ENCODE measurements at regions not wholly inside any gene's neighbourhood (a gene's known extent, or its start where the extent isn't known, plus 50 kb on each side); places are given as distances from the start of the nearest gene placed in this dataset.
A peak's percentile ranks its signal among the peaks of the same experiment; 100 is the strongest.

DNA sequence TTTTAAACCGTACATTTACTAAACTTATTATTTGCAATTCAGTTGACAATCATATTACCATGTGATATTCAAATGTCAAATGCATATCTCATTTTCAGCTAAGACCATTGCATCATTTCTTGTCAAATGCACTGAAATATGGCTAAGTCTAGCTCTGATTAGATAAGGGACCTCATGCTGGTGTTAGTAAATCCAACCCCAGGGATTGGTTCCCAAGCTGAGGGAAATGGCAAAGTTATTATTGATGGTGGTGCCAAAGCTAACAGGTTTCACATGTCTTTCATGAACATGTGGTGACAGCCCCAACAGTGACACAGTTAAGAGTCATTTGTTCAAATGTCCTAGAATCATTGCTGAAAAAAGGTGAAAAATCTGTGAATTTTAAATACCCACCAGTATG, 641.1 kb downstream of the MECOM start:
- intact Hi-C loops (cut with micrococcal nuclease): no loop called here
- no CpG with 5 or more reads among the region's 1 CpG for WGBS, 2 experiments (ENCODE audit: extremely low coverage in 2 of 2, insufficient read length in 1 of 2)
- dilution Hi-C loops (cut with HindIII; ENCODE audit: low sequenced_read_pairs, unreplicated experiment): no loop called here

More for the DNA sequence above, 641.1 kb downstream of the MECOM start:
- Histone ChIP-seq H3K4me1 (ENCODE audit: control insufficient read depth, insufficient read depth, low read length) (peaks cover 5% of the 10 kb centered on the region), H2AFZ (replicated peaks; ENCODE audit: low read length, poor library complexity) (no peak overlapping the region), H2AK9ac (replicated peaks; ENCODE audit: low read depth, low read length, poor library complexity) (no peak overlapping the region), H3K79me1 (ENCODE audit: low read depth in 1 of 2, low read length in 2 of 2) (no peaks in the 10 kb centered on the region), H2AK5ac (ENCODE audit: low read depth, low read length) (no peak overlapping the region), H2BK120ac (ENCODE audit: low read depth, low read length) (no peak overlapping the region), H3K4ac (ENCODE audit: low read depth, low read length) (no peak overlapping the region), H2BK20ac (ENCODE audit: low read depth, low read length) (no peak overlapping the region), H3K23ac (ENCODE audit: low read depth, low read length) (no peak overlapping the region), H2BK5ac (ENCODE audit: low read depth, low read length, poor library complexity, severe bottlenecking) (no peak overlapping the region), H3K56ac (ENCODE audit: extremely low read depth, insufficient read depth, low read length) (no peak overlapping the region), H3K9me1 (ENCODE audit: insufficient read depth, low read length) (no peaks in the 10 kb centered on the region; the same call in 1 of the 2 replicates), H3K9me3 (ENCODE audit: control insufficient read depth, insufficient read depth, low read length) (peaks cover 2% of the 10 kb centered on the region; the same call in 1 of the 2 replicates), H3K27me3 (ENCODE audit: control insufficient read depth, insufficient read depth, low read length) (no peaks in the 10 kb centered on the region), H4K91ac (ENCODE audit: insufficient read depth, low read depth, low read length) (no peak overlapping the region), H3K4me3 (ENCODE audit: insufficient read depth, low read depth, low read length) (no peak overlapping the region), H3K27ac (ENCODE audit: insufficient read depth, low read length) (no peak overlapping the region), H4K20me1 (ENCODE audit: insufficient read depth, low read length) (no peaks in the 10 kb centered on the region), H4K5ac (ENCODE audit: low read depth, low read length) (no peak overlapping the region), H3K18ac (ENCODE audit: low read depth, low read length) (no peak overlapping the region), H3K36me3 (ENCODE audit: control insufficient read depth, insufficient read depth, low read length) (no peaks in the 10 kb centered on the region), H3K14ac (replicated peaks; ENCODE audit: low read depth, low read length) (no peak overlapping the region), H3K4me2 (ENCODE audit: low read depth, low read length) (no peak overlapping the region), H2BK15ac (ENCODE audit: low read depth, low read length) (no peak overlapping the region), H3K9ac (ENCODE audit: low read depth, low read length) (no peak overlapping the region), H4K8ac (ENCODE audit: low read depth in 2 of 2, low read length in 2 of 2) (no peak overlapping the region)
- CTCF ChIA-PET: interaction anchor here (1.0 kb wide), 1 partner anchor 17 kb away, joined by 3 read pairs; no protein-coding TSS in a partner anchor
- ATAC-seq (ENCODE audit: low read depth) (no peak), DNase-seq (no peak)
- BruUV-seq (replicated peaks): no TSS peak
- in situ Hi-C loops (cut with MboI; ENCODE audit: low sequenced_read_pairs): no loop called here
- POLR2A ChIA-PET (ENCODE audit: unreplicated experiment): no interaction called here
- TF ChIP-seq BHLHE40 (IDR thresholded peaks at IDR 0.05; ENCODE audit: low read depth, low read length) (no peak), POLR2A (IDR thresholded peaks at IDR 0.05; ENCODE audit: low read depth, low read length) (no peak), CEBPB (IDR thresholded peaks at IDR 0.05; ENCODE audit: low read depth, low read length) (0 out of 2 replicates have a peak, but pooled peaks have one; percentile 13), MAFK (IDR thresholded peaks at IDR 0.05; ENCODE audit: low read depth, low read length) (no peak), FOS (IDR thresholded peaks at IDR 0.05; ENCODE audit: low read depth, low read length) (no peak), RFX5 (IDR thresholded peaks at IDR 0.05; ENCODE audit: low read depth, low read length) (no peak), RCOR1 (IDR thresholded peaks at IDR 0.05; ENCODE audit: insufficient replicate concordance, low read length) (no peak)
- TF ChIP-seq, protein P1, sequence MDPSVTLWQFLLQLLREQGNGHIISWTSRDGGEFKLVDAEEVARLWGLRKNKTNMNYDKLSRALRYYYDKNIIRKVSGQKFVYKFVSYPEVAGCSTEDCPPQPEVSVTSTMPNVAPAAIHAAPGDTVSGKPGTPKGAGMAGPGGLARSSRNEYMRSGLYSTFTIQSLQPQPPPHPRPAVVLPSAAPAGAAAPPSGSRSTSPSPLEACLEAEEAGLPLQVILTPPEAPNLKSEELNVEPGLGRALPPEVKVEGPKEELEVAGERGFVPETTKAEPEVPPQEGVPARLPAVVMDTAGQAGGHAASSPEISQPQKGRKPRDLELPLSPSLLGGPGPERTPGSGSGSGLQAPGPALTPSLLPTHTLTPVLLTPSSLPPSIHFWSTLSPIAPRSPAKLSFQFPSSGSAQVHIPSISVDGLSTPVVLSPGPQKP (IDR thresholded peaks at IDR 0.05; ENCODE audit: borderline replicate concordance, low read depth, low read length): no peak
